Endothelial cell of umbilical vein (primary cell): ENCODE measurements at regions not wholly inside any gene's neighbourhood (a gene's known extent, or its start where the extent isn't known, plus 50 kb on each side); places are given as distances from the start of the nearest gene placed in this dataset.

Experiments
- BruUV-seq: library from RNA; stranded (reverse); fragments of 400-500 nt; replicated peaks from 2 replicates; lab custom pipeline; 2021; lab: Mats Ljungman, UMichigan
- CTCF ChIA-PET: fragments of 300-600, 350-600 bp; sonication (Branson Sonifier 250); formaldehyde crosslinking; loops from one replicate; lab custom pipeline; 2021; ENCODE audit warnings: antibody characterized with exemption, inconsistent platforms; lab: Charles Lee
- POLR2A ChIA-PET: fragments of 300-600, 350-600 bp; sonication (Branson Sonifier 250); formaldehyde crosslinking; loops from one replicate; lab custom pipeline; 2021; ENCODE audit warnings: antibody characterized with exemption, inconsistent platforms; lab: Charles Lee
- DNase-seq: peaks from one replicate; pipeline ENCODE4 v3.0.0-alpha.2; 2011; ENCODE audit warnings: low read depth, low spot score
- FAIRE-seq: peaks from 2 replicates; lab custom pipeline; 2011; peaks lifted over from hg19 to GRCh38; lab: Jason Lieb, UNC
- H2AFZ ChIP-seq: 2 replicates; pipeline ENCODE4 v1.6.0; 2012; ENCODE audit warnings: low read depth, low read length, control low read depth, inconsistent platforms
- H3K27ac ChIP-seq: 2 replicates; pipeline ENCODE4 v1.5.1; 2011; ENCODE audit warnings: low read depth, mild to moderate bottlenecking, control low read depth, low read length, moderate library complexity; ENCODE audit not compliant: insufficient read depth
- H3K27me3 ChIP-seq, 2 experiments: 2 replicates each; pipeline versions ENCODE4 v1.6.0 to v1.6.1; 2011; ENCODE audit warnings: low read length in 2 of 2, mixed read lengths in 1 of 2; ENCODE audit not compliant: control insufficient read depth in 2 of 2, insufficient read depth in 2 of 2
- H3K36me3 ChIP-seq, 2 experiments: 2 replicates in 1 of 2; 3 replicates in 1 of 2; pipeline ENCODE4 v1.5.1; 2011; ENCODE audit warnings: low read length in 2 of 2, mild to moderate bottlenecking in 1 of 2, moderate library complexity in 1 of 2; ENCODE audit not compliant: control insufficient read depth in 2 of 2, insufficient read depth in 2 of 2; ENCODE audit errors: extremely low read depth in 1 of 2
- H3K4me1 ChIP-seq: 3 replicates; pipeline ENCODE4 v1.5.1; 2011; ENCODE audit warnings: mild to moderate bottlenecking, low read length; ENCODE audit not compliant: control insufficient read depth, insufficient read depth; ENCODE audit errors: extremely low read depth
- H3K4me2 ChIP-seq: 2 replicates; pipeline ENCODE4 v1.6.1; 2011; ENCODE audit warnings: low read length, control low read depth, mixed read lengths; ENCODE audit not compliant: insufficient read depth
- H3K4me3 ChIP-seq, 3 experiments: fragments of 200-600 bp in 1 of 3; sonication (generic), shearing (Covaris generic) in 1 of 3; replicated peaks in 1 of 3; 2 replicates each; pipeline ENCODE4 v1.5.1; 2011 to 2016; ENCODE audit warnings: control low read depth in 3 of 3, low read length in 3 of 3, mild to moderate bottlenecking in 2 of 3, inconsistent platforms in 1 of 3, low read depth in 1 of 3, moderate library complexity in 1 of 3; ENCODE audit not compliant: insufficient read depth in 1 of 3
- H3K79me2 ChIP-seq: 2 replicates; pipeline ENCODE4 v1.6.0; 2012; ENCODE audit warnings: low read length, inconsistent platforms; ENCODE audit not compliant: control insufficient read depth, insufficient read depth
- H3K9ac ChIP-seq: replicated peaks from 2 replicates; pipeline ENCODE3; 2011; ENCODE audit warnings: low read length, control low read depth; ENCODE audit not compliant: insufficient read depth; ENCODE audit errors: extremely low read depth
- H3K9me1 ChIP-seq: replicated peaks from 3 replicates; pipeline ENCODE4 v1.6.0; 2011; ENCODE audit warnings: mild to moderate bottlenecking, low read length; ENCODE audit not compliant: control insufficient read depth, insufficient read depth; ENCODE audit errors: extremely low read depth
- H3K9me3 ChIP-seq: replicated peaks from 2 replicates; pipeline ENCODE4 v1.5.1; 2012; ENCODE audit warnings: low read length, inconsistent platforms; ENCODE audit not compliant: control insufficient read depth, insufficient read depth
- H4K20me1 ChIP-seq: replicated peaks from 2 replicates; pipeline ENCODE3; 2011; ENCODE audit warnings: mild to moderate bottlenecking, low read length; ENCODE audit not compliant: control insufficient read depth, insufficient read depth; ENCODE audit errors: extremely low read depth
- CTCF ChIP-seq, 2 donors: IDR thresholded peaks; 1 replicate in 1 of 2; 2 replicates in 1 of 2; pipeline ENCODE4 v1.5.1; 2011; ENCODE audit warnings: low read length in 2 of 2, mild to moderate bottlenecking in 2 of 2, moderate library complexity in 2 of 2, control low read depth in 1 of 2, inconsistent platforms in 1 of 2, low read depth in 1 of 2; ENCODE audit not compliant: insufficient read depth in 1 of 2; ENCODE audit errors: extremely low read depth in 1 of 2
- EZH2 ChIP-seq: IDR thresholded peaks from 2 replicates; pipeline ENCODE4 v1.6.1; 2012; ENCODE audit warnings: borderline replicate concordance, low read depth, mild to moderate bottlenecking, moderate library complexity, low read length, inconsistent platforms; ENCODE audit not compliant: severe bottlenecking
- FOS ChIP-seq: IDR thresholded peaks from 2 replicates; pipeline ENCODE4 v1.6.1; 2011; ENCODE audit warnings: mild to moderate bottlenecking, low read length, moderate library complexity, borderline replicate concordance; ENCODE audit not compliant: insufficient read depth
- GATA2 ChIP-seq: IDR thresholded peaks from 2 replicates; pipeline ENCODE4 v1.7.0; 2011; ENCODE audit warnings: low read depth, mild to moderate bottlenecking, moderate library complexity, mixed read lengths, low read length; ENCODE audit not compliant: insufficient read length, insufficient read depth
- JUN ChIP-seq: IDR thresholded peaks from 2 replicates; pipeline ENCODE4 v1.6.1; 2011; ENCODE audit warnings: borderline replicate concordance, low read depth; ENCODE audit not compliant: insufficient read length, insufficient read depth
- MAX ChIP-seq: IDR thresholded peaks from 2 replicates; pipeline ENCODE4 v1.6.1; 2011; ENCODE audit not compliant: insufficient read depth, insufficient read length
- MYC ChIP-seq: IDR thresholded peaks from one replicate; pipeline ENCODE4 v1.6.1; 2011; ENCODE audit warnings: mild to moderate bottlenecking, low read depth, low read length
- POLR2A ChIP-seq: IDR thresholded peaks from 2 replicates; pipeline ENCODE4 v1.6.1; 2012; ENCODE audit warnings: low read depth, mild to moderate bottlenecking, control low read depth, low read length
- POLR2AphosphoS5 ChIP-seq: IDR thresholded peaks from 2 replicates; pipeline ENCODE4 v1.6.1; 2012; ENCODE audit warnings: low read depth, mild to moderate bottlenecking, control low read depth, low read length, moderate library complexity; ENCODE audit not compliant: insufficient read depth
- dilution Hi-C: fragments of 300-500 bp; cut with MboI; formaldehyde crosslinking; loops from one replicate; pipeline ENCODE4 v1.15.0; 2019; ENCODE audit warnings: low sequenced_read_pairs; ENCODE audit not compliant: extremely low pct_ligation_motif_present
- intact Hi-C: fragments of 100-400 bp; cut with micrococcal nuclease; formaldehyde crosslinking; loops from one replicate; pipeline ENCODE4 v1.10.0; 2022

GRCh38 chr5:63233361-63233760 lies 654.7 kb downstream of the LRRC70 start:
- H3K4me3 ChIP-seq: no peak overlapping the region
- no peak overlapping the region for H3K4me2 ChIP-seq
- H3K9me3 ChIP-seq: no peaks in the 10 kb centered on the region
- no peaks in the 10 kb centered on the region for H4K20me1 ChIP-seq
- CTCF ChIA-PET: interaction anchor here (0.6 to 1.1 kb wide), 2 partner anchors 12 to 13 kb away, joined by 3 read pairs; no protein-coding TSS in a partner anchor
- no peaks in the 10 kb centered on the region for H3K79me2 ChIP-seq
- intact Hi-C loops: no loop called here
- DNase-seq (no peak), FAIRE-seq (no peak)
- no peak overlapping the region for H3K27ac ChIP-seq
- H3K4me1 ChIP-seq: no peaks in the 10 kb centered on the region
- H3K36me3 ChIP-seq: no peaks in the 10 kb centered on the region
- POLR2A ChIA-PET: no interaction called here
- no peak overlapping the region for H2AFZ ChIP-seq
- H3K9ac ChIP-seq: no peak overlapping the region
- dilution Hi-C loops: no loop called here
- no peaks in the 10 kb centered on the region for H3K27me3 ChIP-seq
- TF ChIP-seq MYC (no peak), JUN (no peak), GATA2 (no peak), POLR2AphosphoS5 (no peak), EZH2 (no peak), CTCF (IDR thresholded peaks at IDR 0.05; ENCODE audit: extremely low read depth in 1 of 2, insufficient read depth in 1 of 2, low read depth in 1 of 2, low read length in 2 of 2) (no peak), FOS (no peak), POLR2A (no peak), MAX (no peak)
- H3K9me1 ChIP-seq: no peaks in the 10 kb centered on the region
- no TSS peak for BruUV-seq
